ENCODE measurements at regions not wholly inside any gene's neighbourhood (a gene's known extent, or its start where the extent isn't known, plus 50 kb on each side); places are given as distances from the start of the nearest gene placed in this dataset.
"Not testable (repeated sequence)": the region's sequence is repeated elsewhere in the genome, so short reads cannot be mapped to it uniquely, and the experiment has no call there.

DNA sequence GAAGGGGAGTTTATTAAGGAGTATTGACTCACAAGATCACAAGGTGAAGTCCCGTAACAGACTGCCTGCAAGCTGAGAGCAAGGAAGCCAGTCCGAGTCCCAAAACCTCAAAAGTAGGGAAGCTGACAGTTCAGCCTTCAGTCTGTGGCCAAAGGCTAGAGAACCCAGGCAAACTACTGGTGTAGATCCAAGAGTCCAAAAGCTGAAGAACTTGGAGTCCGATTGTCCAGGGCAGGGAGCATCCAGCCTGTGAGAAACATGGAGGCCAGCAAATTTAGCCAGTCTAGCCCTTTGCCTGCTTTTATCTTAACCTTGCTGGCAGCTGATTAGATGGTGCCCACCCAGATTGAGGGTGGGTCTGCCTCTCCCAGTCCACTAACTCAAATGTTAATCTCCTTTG lies 621.9 kb upstream of the ITGA1 start:
- not testable (repeated sequence) for DNase-seq (ENCODE audit: low spot score)

DNA sequence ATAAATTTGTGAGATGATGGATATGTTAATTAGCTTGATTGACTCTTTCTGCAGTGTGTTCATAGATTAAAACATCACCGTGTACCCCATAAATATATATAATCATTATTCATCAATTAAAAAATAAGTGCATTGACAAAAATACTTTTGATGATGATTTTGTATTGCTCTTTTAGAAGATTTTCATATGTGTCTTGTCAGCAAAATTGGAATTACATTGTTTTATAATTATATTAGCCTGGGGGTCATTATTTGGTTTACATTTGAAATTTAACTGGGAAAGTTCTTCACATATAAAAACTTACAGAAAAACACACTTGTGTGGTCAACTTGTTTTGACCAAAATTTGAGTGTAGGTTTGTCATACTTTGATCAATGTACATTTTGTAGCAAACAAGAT lies 614.6 kb upstream of the ITGA1 start:
- no peak for DNase-seq (ENCODE audit: low spot score)

GRCh38 chr5:52177193-52177592 lies 610.5 kb upstream of the ITGA1 start:
- no peak for DNase-seq (ENCODE audit: low spot score)

DNA sequence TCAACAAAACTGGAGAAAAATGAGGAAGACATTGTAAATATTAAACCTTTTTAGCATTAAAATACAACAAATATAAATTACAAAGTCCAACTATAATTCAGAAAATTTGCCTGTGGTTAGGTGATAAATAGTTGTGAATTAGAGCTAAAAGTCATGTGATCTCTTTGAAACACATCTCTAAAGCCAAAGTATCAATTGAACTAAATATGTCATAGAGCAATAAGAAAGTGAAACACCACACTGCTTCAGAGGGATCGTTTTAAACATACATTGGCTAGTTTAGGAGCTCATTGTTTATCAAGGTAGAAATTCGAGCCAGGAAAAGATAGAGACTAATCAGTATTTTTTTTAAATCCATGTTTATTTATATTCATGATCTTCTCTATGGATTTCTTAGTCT lies 606.3 kb upstream of the ITGA1 start:
- no peak for DNase-seq (ENCODE audit: low spot score)

GRCh38 chr5:52190737-52191136 lies 597.0 kb upstream of the ITGA1 start:
- DNase-seq (ENCODE audit: low spot score), result no peak

GRCh38 chr5:52199833-52200232 lies 587.9 kb upstream of the ITGA1 start:
- no peak for DNase-seq (ENCODE audit: low spot score)

DNA sequence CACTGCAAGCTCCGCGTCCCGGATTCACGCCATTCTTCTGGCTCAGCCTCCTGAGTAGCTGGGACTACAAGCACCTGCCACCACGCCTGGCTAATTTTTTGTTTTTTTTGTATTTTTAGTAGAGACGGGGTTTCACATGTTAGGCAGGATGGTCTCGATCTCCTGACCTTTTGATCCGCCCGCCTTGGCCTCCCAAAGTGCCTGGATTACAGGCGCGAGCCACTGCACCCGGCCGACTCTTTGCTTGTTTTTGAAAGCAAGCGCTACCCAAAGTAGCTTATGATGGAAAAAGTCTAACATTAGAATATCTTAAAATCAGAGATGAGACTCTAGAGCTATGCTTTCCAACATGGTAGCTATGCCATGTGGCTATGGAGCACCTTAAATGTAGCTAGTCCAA lies 585.5 kb upstream of the ITGA1 start:
- DNase-seq (ENCODE audit: low spot score), result no peak

DNA sequence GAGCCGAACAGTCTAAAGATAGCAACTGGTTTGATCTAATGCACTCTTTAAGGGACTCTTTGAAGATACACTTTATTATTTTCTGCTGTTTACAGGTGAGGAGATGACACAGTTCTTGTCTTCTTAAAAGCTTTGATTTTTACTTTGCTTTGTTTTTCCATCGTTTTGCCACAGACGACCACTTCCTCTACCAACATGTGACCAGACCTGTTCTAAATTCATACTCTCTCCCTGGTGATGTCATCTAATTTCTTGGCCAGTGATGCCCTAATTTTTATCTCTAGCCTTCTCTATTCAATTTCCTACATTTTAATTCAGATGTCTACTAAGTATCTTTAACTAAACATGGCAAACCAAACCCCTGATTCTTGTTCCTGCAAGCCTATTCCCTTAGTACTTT lies 583.4 kb upstream of the ITGA1 start:
- DNase-seq (ENCODE audit: low spot score), result no peak
